ENCODE measurements at regions not wholly inside any gene's neighbourhood (a gene's known extent, or its start where the extent isn't known, plus 50 kb on each side); places are given as distances from the start of the nearest gene placed in this dataset.

DNA sequence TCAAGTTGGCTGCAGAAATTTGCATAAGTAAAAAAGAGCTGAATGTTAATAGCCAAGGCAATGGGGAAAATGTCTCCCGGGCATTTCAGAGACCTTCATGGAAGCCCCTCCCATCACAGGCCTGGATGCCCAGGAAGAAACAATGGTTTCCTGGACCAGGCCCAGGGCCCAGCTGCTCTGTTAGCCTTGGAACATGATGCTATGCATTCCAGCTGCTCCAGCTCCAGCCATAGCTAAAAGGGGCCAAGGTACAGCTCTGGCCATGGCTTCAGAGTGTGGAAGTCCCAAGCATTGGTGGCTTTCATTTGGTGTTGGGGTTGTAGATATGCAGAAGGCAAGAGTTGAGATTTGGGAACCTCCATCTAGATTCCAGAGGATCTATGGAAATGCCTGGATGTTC, 508.3 kb downstream of the SPRY1 start:
- TF ChIP-seq POLR2A (IDR thresholded peaks at IDR 0.05; ENCODE audit: low read length) = no peak
- no peak for TF ChIP-seq GATA1 (IDR thresholded peaks at IDR 0.05; ENCODE audit: low read depth, low read length)

All from erythroblast (primary cell).